ENCODE measurements at regions not wholly inside any gene's neighbourhood (a gene's known extent, or its start where the extent isn't known, plus 50 kb on each side); places are given as distances from the start of the nearest gene placed in this dataset.
"Not testable (repeated sequence)": the region's sequence is repeated elsewhere in the genome, so short reads cannot be mapped to it uniquely, and the experiment has no call there.

GRCh38 chr3:94345101-94345500 lies 282.2 kb downstream of the NSUN3 start:
- DNase-seq = no peak

- no peak for DNase-seq
Observed at GRCh38 chr3:94349310-94349878, 286.5 kb downstream of the NSUN3 start.

GRCh38 chr3:94356581-94356980 lies 293.7 kb downstream of the NSUN3 start:
- no peak for DNase-seq

GRCh38 chr3:94359996-94360395 lies 297.1 kb downstream of the NSUN3 start:
- no peak for DNase-seq

- DNase-seq = no peak
Observed at GRCh38 chr3:94360987-94361386, 298.1 kb downstream of the NSUN3 start.

- DNase-seq = no peak
Observed at GRCh38 chr3:94362393-94362792, 299.5 kb downstream of the NSUN3 start.

GRCh38 chr3:94365006-94365405 lies 302.1 kb downstream of the NSUN3 start:
- DNase-seq = no peak

- no peak for DNase-seq
Observed at GRCh38 chr3:94372026-94372425, 309.2 kb downstream of the NSUN3 start.

- DNase-seq = no peak
Observed at GRCh38 chr3:94373456-94373855, 310.6 kb downstream of the NSUN3 start.

- DNase-seq = no peak
Observed at GRCh38 chr3:94374439-94375161, 311.7 kb downstream of the NSUN3 start.

- DNase-seq = not testable (repeated sequence)
Observed at GRCh38 chr3:94377123-94377696, 314.3 kb downstream of the NSUN3 start.

- DNase-seq = not testable (repeated sequence)
Observed at GRCh38 chr3:94377863-94378262, 315.0 kb downstream of the NSUN3 start.

- DNase-seq = no peak
Observed at GRCh38 chr3:94378322-94378721, 315.5 kb downstream of the NSUN3 start.

GRCh38 chr3:94379264-94379663 lies 316.4 kb downstream of the NSUN3 start:
- no peak for DNase-seq

GRCh38 chr3:94394885-94395284 lies 332.0 kb downstream of the NSUN3 start:
- DNase-seq = no peak

- DNase-seq = no peak
Observed at GRCh38 chr3:94395851-94396250, 333.0 kb downstream of the NSUN3 start.

GRCh38 chr3:94398036-94398435 lies 335.2 kb downstream of the NSUN3 start:
- no peak for DNase-seq

- no peak for DNase-seq
Observed at GRCh38 chr3:94401466-94401865, 338.6 kb downstream of the NSUN3 start.

GRCh38 chr3:94402126-94402525 lies 339.3 kb downstream of the NSUN3 start:
- DNase-seq = no peak

- DNase-seq = no peak
Observed at GRCh38 chr3:94405258-94406035, 342.6 kb downstream of the NSUN3 start.

GRCh38 chr3:94406595-94406994 lies 343.7 kb downstream of the NSUN3 start:
- no peak for DNase-seq

GRCh38 chr3:94412936-94413335 lies 350.1 kb downstream of the NSUN3 start:
- DNase-seq = not testable (repeated sequence)

GRCh38 chr3:94413336-94414108 lies 350.7 kb downstream of the NSUN3 start:
- DNase-seq = no peak
